ENCODE measurements at regions not wholly inside any gene's neighbourhood (a gene's known extent, or its start where the extent isn't known, plus 50 kb on each side); places are given as distances from the start of the nearest gene placed in this dataset.
"Not testable (repeated sequence)": the region's sequence is repeated elsewhere in the genome, so short reads cannot be mapped to it uniquely, and the experiment has no call there.

GRCh38 chr3:159886530-159886929 lies 102.1 kb upstream of the IL12A start:
- TF ChIP-seq EZH2phosphoT487 (IDR thresholded peaks at IDR 0.05; ENCODE audit: borderline replicate concordance, low read length); CTCF (IDR thresholded peaks at IDR 0.05; ENCODE audit: low read depth, low read length, poor library complexity, severe bottlenecking): not testable (repeated sequence)

Measured in DOHH2 (cell line).